GM12892 (cell line): ENCODE measurements at regions not wholly inside any gene's neighbourhood (a gene's known extent, or its start where the extent isn't known, plus 50 kb on each side); places are given as distances from the start of the nearest gene placed in this dataset.

Source experiments
- DNase-seq: peaks from one replicate; pipeline ENCODE4 v3.0.0; 2011; ENCODE audit not compliant: insufficient read length
- FAIRE-seq: peaks from 2 replicates; lab custom pipeline; 2011; peaks lifted over from hg19 to GRCh38; lab: Jason Lieb, UNC
- POLR2A ChIP-seq: IDR thresholded peaks from 2 replicates; pipeline ENCODE4 v1.6.1; 2011; ENCODE audit warnings: low read depth, low read length, control low read depth
- POLR2AphosphoS5 ChIP-seq: IDR thresholded peaks from 2 replicates; pipeline ENCODE4 v1.6.1; 2011; ENCODE audit warnings: low read depth, low read length, control low read depth
- TAF1 ChIP-seq: IDR thresholded peaks from 2 replicates; pipeline ENCODE4 v1.6.1; 2011; ENCODE audit warnings: low read depth, mild to moderate bottlenecking, control low read depth, low read length, borderline replicate concordance

DNA sequence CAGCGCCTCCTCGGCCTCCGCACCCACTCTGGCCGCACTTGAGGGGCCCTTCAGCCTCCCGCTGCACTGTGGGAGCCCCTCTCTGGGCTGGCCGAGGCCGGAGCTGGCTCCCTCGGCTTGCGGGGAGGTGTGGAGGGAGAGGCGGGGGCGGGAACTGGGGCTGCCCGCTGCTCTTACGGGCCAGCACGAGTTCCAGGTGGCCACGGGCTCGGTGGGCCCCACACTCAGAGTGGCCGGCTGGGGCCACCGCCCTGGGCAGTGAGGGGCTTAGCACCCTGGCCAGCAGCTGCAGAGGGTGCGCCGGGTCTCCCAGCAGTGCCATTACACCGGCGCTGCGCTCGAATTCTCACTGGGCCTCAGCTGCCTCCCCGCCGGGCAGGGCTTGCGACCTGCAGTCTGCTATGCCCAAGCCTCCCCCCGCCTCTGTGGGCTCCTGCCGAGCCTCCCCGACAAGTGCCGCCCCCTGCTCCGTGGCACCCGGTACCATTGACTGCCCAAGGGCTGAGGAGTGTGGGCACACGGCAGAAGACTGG, 167.1 kb upstream of the PLSCR5 start:
- FAIRE-seq (no peak), DNase-seq (no peak)
- no peak for TF ChIP-seq TAF1
- TF ChIP-seq POLR2A, result no peak
- TF ChIP-seq POLR2AphosphoS5, result no peak

DNA sequence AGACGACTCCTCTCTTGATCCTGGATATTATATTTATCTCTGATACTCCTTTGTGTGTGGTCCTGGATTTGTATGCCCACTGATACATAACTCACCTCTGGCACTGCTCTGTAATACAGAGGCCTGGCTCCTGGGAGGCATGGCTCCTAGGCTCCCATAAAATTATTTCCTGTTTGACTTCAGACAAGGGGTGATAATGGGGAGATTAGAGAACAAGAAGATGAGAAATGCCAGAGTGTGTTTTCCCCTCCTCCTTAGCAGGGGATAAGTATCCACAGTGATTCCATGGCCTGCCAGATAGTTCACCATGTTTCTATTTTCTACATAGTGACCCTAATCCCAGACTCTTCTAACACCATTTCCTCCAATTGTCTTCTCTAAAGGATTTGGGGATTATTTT, 165.7 kb upstream of the PLSCR5 start:
- no peak for TF ChIP-seq POLR2A
- DNase-seq (no peak), FAIRE-seq (no peak)

DNA sequence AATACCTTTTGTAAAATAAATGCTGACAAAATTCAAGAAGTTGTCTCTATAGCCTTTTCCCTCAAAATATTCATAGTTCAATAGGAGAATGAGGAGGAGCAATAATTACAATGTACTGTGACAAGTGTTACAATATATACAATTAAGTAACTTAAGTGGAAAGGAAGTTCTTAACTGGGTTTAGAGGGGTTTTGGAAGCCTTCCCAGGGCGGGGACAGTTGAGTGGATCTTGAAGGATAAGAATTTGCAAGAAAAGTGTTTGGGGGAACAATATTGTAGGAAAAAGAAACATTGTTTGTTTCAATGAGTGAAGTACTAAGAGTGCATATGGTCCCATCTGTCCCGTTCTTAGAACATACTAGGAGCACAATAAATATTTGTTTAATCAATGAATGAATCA, 165.2 kb upstream of the PLSCR5 start:
- DNase-seq (no peak), FAIRE-seq (no peak)
- no peak for TF ChIP-seq POLR2A
- no peak for TF ChIP-seq TAF1
- no peak for TF ChIP-seq POLR2AphosphoS5

DNA sequence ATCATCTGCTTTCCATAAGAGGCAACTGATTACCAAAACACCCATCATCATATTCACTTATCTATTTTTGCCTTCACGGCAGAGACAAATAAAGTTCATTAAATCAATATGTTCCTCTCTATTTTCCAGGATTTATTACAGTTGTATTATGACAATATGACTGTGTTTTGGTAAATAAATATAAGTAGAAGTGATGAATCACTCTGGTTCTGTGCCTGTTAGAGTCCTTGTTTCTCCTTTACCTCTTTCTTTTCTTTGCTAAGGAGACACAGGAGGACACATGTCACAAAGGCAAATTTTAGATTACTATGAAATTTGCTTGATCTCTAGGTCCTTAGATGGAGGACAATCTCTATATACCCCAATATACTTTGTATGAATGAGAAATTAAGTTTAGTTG, 152.6 kb upstream of the PLSCR5 start:
- DNase-seq (no peak), FAIRE-seq (no peak)
- TF ChIP-seq POLR2A, result no peak
- TF ChIP-seq TAF1, result no peak
- TF ChIP-seq POLR2AphosphoS5, result no peak

DNA sequence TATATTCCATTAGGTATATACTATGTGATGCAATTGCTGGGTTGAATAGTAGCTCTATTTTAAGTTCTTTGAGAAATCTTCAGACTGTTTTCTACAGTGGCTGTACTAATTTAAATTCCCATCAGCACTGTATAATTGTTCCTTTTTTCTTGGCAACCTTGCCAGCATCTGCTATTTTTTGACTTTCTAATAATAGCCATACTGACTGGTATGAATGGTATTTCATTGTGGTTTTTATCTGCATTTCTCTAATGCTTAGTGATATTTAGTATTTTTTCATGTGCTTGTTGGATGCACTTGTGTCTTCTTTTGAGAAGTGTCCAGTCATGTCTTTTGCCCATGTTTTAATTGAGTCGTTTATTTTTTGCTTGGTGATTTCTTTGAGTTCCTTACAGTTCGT, 145.1 kb upstream of the PLSCR5 start:
- DNase-seq, result no peak
- TF ChIP-seq POLR2A (no peak), POLR2AphosphoS5 (no peak), TAF1 (no peak)
- no peak for FAIRE-seq

DNA sequence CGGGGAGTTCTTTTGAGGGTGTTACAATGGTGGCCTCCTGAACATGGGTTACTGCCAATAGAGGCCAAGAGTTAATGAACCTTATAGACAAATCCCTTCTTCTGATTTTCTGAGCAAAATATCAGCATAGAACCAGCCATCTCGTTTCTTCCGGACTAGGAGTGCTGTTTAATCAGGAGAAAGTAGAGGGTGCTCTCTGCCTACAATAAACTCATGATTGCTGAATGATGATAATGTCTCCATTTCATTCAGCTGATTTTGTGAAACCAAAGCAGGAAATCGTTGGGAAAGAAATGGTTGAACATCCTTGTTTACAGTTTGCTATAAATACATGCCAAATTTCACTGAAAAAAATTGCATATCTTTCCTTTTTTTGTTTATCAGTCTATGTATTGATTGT, 142.8 kb upstream of the PLSCR5 start:
- no peak for DNase-seq
- no peak for FAIRE-seq
- TF ChIP-seq POLR2AphosphoS5, result no peak
- TF ChIP-seq POLR2A, result no peak
- no peak for TF ChIP-seq TAF1

DNA sequence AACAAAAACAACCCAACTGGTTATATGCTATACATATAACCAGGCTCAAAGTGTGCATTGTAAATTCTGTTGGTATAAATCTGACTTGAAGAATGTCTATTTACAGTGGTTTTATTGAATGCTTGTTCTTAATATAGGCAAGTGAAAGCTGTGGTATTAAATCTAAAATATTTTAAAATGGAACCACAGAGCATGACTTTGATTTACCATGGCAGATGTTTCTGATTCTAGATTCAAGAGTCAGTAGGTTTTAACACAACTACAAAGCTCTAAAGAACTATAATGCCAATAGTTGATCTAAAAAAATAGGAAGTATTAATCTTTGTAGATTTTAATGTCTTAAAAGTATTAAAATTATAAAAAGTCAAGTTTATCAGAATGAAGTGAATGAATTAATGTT, 141.9 kb upstream of the PLSCR5 start:
- TF ChIP-seq POLR2A, result no peak
- no peak for TF ChIP-seq TAF1
- no peak for TF ChIP-seq POLR2AphosphoS5
- no peak for FAIRE-seq
- DNase-seq, result no peak

DNA sequence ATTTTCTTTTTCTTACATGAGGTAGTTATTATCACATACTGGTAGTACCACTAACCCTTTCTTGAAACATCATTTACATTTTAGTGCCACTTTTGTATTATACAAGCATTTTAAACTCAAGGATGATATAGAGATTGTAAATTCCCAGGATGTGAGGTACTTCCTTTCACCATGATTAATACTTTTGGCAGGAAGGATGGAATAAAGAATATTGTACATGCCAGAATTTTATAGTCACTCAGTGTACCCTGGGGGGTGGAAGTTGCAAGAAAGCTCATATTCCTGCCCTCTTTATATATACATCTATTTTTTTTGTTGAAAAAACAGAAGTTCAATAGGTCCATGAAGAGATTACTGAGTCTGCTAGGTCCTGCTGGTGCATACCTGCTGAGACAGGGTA, 141.0 kb upstream of the PLSCR5 start:
- no peak for FAIRE-seq
- TF ChIP-seq TAF1 (no peak), POLR2AphosphoS5 (no peak), POLR2A (no peak)
- no peak for DNase-seq

DNA sequence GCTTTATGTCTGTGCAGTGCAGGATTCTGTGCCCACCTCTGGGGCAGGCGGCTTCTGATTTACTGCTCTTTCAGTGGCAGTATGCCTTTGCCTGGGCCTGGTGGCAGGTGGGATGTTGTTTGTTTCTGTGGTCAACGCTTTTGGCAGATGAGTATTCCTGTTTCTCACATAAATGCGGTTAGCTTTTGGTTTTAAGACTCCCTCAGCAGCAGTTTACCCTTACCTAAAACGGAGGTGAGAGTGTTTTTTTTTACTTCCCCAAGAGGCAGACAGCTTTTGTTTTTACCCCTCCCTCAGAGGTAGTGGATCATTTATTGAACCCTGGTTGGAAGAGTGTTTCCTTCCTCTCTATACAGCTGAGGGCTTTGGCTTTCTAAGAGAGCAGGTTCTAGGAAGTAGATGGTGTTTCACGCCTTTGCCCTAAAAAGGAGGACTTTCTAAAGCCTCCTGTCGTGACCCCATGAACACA, 134.1 kb upstream of the PLSCR5 start:
- no peak for FAIRE-seq
- DNase-seq, result no peak
- TF ChIP-seq POLR2A (no peak), TAF1 (no peak), POLR2AphosphoS5 (no peak)

DNA sequence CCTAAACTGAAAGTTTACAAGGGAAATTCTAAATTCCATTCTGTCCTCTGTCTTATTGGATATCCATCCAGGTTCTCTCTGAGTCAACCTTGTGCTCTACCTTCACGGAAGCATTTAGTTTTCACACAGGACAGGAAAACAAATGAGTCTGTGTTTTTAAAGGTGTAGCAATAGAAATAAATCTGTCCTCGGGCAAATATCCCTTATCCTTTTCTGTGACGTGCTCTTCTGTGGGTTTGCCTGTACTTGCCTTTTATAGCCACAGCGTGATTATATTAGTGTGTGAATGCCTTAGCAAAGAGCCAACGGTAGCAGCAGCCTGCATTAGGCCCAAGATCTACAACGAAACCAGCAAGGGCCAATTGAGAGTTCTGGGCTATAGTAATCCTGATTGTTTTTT, 127.2 kb upstream of the PLSCR5 start:
- no peak for TF ChIP-seq POLR2AphosphoS5
- no peak for TF ChIP-seq TAF1
- TF ChIP-seq POLR2A, result no peak

DNA sequence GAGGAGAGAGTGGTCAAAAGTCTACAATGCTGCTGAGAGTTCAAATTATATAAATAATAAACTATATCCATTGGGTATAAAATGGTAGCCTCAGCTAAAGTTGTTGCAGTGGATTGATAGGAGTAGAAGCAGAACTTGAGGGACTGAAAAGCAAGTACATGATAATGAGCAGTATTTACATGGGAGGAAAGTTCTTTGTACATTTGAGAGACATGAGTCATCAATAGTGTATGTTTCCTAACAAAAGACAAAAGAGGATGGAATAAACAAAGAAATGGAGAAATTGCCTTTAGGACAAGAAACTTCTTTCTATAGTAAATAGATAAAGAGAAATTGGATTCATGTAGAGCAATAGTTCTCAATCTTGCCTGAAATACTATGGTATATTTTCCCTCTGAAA, 110.0 kb upstream of the PLSCR5 start:
- TF ChIP-seq POLR2AphosphoS5 (no peak), TAF1 (no peak), POLR2A (no peak)
- FAIRE-seq (no peak), DNase-seq (no peak)

More for the DNA sequence above, 127.2 kb upstream of the PLSCR5 start:
- FAIRE-seq, result no peak
- no peak for DNase-seq

DNA sequence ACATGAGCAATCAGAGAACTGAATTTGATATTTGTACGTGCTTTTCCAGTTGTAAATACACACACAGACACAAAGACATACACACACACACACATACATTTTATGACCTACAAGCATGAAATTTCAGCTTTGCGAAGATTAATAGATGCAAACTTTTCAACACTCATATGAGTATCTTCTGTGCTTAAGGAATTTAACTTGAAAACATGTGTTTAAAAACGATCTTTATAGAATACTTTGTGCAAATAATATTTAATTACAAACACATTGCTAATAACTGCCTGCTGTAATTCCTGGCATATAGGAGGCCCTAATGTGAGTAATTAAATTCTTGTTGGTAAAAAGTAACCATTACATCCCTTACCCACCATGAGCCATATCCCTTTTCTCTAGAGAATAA, 107.7 kb upstream of the PLSCR5 start:
- no peak for TF ChIP-seq POLR2A
- TF ChIP-seq TAF1, result no peak
- TF ChIP-seq POLR2AphosphoS5, result no peak
- no peak for DNase-seq
- no peak for FAIRE-seq
